Mesendoderm (in vitro differentiated cells): ENCODE measurements at regions not wholly inside any gene's neighbourhood (a gene's known extent, or its start where the extent isn't known, plus 50 kb on each side); places are given as distances from the start of the nearest gene placed in this dataset.

Experiments
- DNase-seq: peaks from one replicate; pipeline ENCODE4 v3.0.0; 2013
- H2AK5ac ChIP-seq: 2 replicates; pipeline ENCODE4 v1.6.1; 2013; ENCODE audit warnings: low read length, inconsistent platforms
- H2BK120ac ChIP-seq: 2 replicates; pipeline ENCODE4 v1.6.1; 2013; ENCODE audit warnings: low read depth, mild to moderate bottlenecking, low read length, moderate library complexity, mixed read lengths
- H2BK15ac ChIP-seq: replicated peaks from 2 replicates; pipeline ENCODE4 v1.6.1; 2013; ENCODE audit warnings: low read depth, mild to moderate bottlenecking, moderate library complexity
- H2BK5ac ChIP-seq: 2 replicates; pipeline ENCODE4 v1.6.1; 2013; ENCODE audit warnings: low read length, inconsistent platforms
- H3K18ac ChIP-seq: 2 replicates; pipeline ENCODE4 v1.6.1; 2013; ENCODE audit warnings: mild to moderate bottlenecking, low read length, mixed read lengths
- H3K23ac ChIP-seq: one replicate; pipeline ENCODE4 v1.6.1; 2013; ENCODE audit warnings: low read length
- H3K27ac ChIP-seq: 2 replicates; pipeline ENCODE4 v1.5.1; 2013; ENCODE audit warnings: low read depth, mild to moderate bottlenecking, inconsistent platforms, low read length, moderate library complexity
- H3K27me3 ChIP-seq: 2 replicates; pipeline ENCODE4 v1.6.1; 2013; ENCODE audit warnings: low read length, control low read depth, mild to moderate bottlenecking, inconsistent platforms; ENCODE audit not compliant: insufficient read depth, poor library complexity
- H3K36me3 ChIP-seq: 2 replicates; pipeline ENCODE4 v1.6.1; 2013; ENCODE audit warnings: low read length, inconsistent platforms; ENCODE audit not compliant: control insufficient read depth, insufficient read depth
- H3K4ac ChIP-seq: one replicate; pipeline ENCODE4 v1.6.1; 2013; ENCODE audit warnings: low read depth, mild to moderate bottlenecking, low read length, moderate library complexity
- H3K4me1 ChIP-seq: 2 replicates; pipeline ENCODE4 v1.6.1; 2013; ENCODE audit warnings: low read depth, low read length, inconsistent platforms; ENCODE audit not compliant: control insufficient read depth
- H3K4me2 ChIP-seq: 2 replicates; pipeline ENCODE4 v1.6.1; 2013; ENCODE audit warnings: low read length
- H3K4me3 ChIP-seq: 2 replicates; pipeline ENCODE4 v1.5.1; 2013; ENCODE audit warnings: mild to moderate bottlenecking, low read length
- H3K56ac ChIP-seq: one replicate; pipeline ENCODE4 v1.6.1; 2013; ENCODE audit warnings: low read length
- H3K79me1 ChIP-seq: 2 replicates; pipeline ENCODE4 v1.6.1; 2013; ENCODE audit warnings: low read length, inconsistent platforms
- H3K79me2 ChIP-seq: 2 replicates; pipeline ENCODE4 v1.6.1; 2013; ENCODE audit warnings: mild to moderate bottlenecking, low read length; ENCODE audit not compliant: control insufficient read depth, insufficient read depth
- H3K9ac ChIP-seq: 2 replicates; pipeline ENCODE4 v1.6.1; 2013; ENCODE audit warnings: low read length, inconsistent platforms
- H4K5ac ChIP-seq: one replicate; pipeline ENCODE4 v1.6.1; 2013; ENCODE audit warnings: low read length
- H4K8ac ChIP-seq: one replicate; pipeline ENCODE4 v1.6.1; 2013; ENCODE audit warnings: low read depth, mild to moderate bottlenecking, control low read depth, low read length, moderate library complexity
- WGBS: extraction: QIAGEN DNeasy Blood & Tissue Kit; methylation state at CpG from one replicate; pipeline ENCODE4 v1.1.7; 2013; ENCODE audit warnings: low lambda C conversion rate, missing lambda C conversion rate; ENCODE audit not compliant: insufficient coverage; ENCODE audit errors: extremely low coverage; 5-methylcytosine and 5-hydroxymethylcytosine counted together

DNA sequence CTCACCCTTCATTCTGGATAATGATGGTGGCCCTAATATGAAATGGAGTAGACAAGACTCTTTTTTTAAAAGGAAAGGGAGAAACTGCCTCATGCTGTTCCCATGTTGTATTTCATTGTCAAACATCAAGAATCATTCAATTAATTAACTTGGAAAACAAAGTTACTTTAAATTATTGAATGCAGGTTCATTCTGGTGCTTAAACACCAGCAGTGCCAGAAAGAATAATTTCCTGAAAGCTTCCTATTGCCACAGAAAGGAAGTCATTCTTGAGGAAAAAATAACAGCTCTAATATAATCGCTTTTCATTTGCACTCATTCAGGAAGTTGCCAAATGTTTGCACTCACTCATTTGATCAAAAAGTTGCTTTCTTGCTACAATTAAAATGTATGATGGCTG is 497.1 kb upstream of the CDH11 start:
- no peaks in the 10 kb centered on the region for H3K79me1 ChIP-seq
- no peak overlapping the region for H2AK5ac ChIP-seq
- no peak overlapping the region for H3K4me3 ChIP-seq
- no peak overlapping the region for H3K23ac ChIP-seq
- no peak overlapping the region for H3K27ac ChIP-seq
- H3K4me2 ChIP-seq, result no peak overlapping the region
- H3K4ac ChIP-seq, result no peak overlapping the region
- H3K4me1 ChIP-seq, result no peaks in the 10 kb centered on the region
- H4K8ac ChIP-seq, result no peak overlapping the region
- no peaks in the 10 kb centered on the region for H3K79me2 ChIP-seq
- H3K56ac ChIP-seq, result no peak overlapping the region
- DNase-seq, result no peak
- H2BK120ac ChIP-seq, result no peak overlapping the region
- no peaks in the 10 kb centered on the region for H3K27me3 ChIP-seq
- no peak overlapping the region for H3K9ac ChIP-seq
- WGBS, result no CpG with 5 or more reads among the region's 1 CpG
- H3K18ac ChIP-seq, result no peak overlapping the region
- H2BK15ac ChIP-seq, result no peak overlapping the region
- H3K36me3 ChIP-seq, result no peaks in the 10 kb centered on the region
- no peak overlapping the region for H2BK5ac ChIP-seq
- H4K5ac ChIP-seq, result no peak overlapping the region

DNA sequence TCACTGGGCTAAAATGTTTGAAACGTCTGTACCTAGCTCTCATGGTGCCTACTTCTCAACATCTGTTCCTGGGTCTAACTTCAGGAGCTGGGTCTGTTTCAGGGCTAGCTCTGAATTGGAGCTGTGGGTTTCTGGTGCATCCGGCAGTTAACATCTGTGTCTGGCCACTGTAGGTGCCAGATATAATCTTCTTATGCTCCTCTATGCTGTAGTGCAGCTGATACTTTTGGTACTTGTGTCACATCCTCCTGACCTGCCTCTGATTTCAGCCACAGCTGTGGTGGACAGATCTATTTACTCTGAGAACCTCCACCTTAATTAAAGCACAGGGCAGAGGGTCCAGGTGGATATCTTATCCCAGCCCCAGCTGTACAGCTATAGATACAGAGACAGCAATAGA is 496.5 kb upstream of the CDH11 start:
- Histone ChIP-seq H3K9ac (no peak overlapping the region), H4K8ac (no peak overlapping the region)
- no CpG with 5 or more reads among the region's 2 CpGs for WGBS

DNA sequence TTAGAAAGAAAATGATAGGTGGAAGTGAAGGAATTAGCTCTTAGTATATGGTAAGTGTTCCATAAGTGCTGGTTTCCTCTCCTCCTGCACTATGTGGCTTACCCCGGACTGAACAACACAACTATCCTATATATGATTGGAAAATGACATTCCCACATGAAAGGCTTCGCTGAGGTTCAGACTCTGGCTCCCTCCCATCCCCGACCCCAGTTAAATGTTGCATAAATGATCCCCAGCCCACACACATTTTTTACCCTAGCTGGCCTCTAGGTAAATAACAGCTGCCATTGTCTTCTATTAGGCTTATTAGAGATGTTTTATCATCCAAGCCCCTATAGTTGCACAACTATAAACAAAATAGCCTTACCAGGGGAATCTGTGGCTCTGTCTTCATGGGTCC is 495.6 kb upstream of the CDH11 start:
- H3K9ac ChIP-seq, result no peak overlapping the region
- WGBS, result no CpG with 5 or more reads among the region's 3 CpGs
- no peak overlapping the region for H3K4me2 ChIP-seq
- no peak overlapping the region for H3K4ac ChIP-seq
- no peak overlapping the region for H3K18ac ChIP-seq
- no peak for DNase-seq
- no peaks in the 10 kb centered on the region for H3K79me1 ChIP-seq
- no peaks in the 10 kb centered on the region for H3K79me2 ChIP-seq
- no peak overlapping the region for H4K5ac ChIP-seq
- no peak overlapping the region for H2BK15ac ChIP-seq
- no peak overlapping the region for H3K56ac ChIP-seq
- H3K4me3 ChIP-seq, result no peak overlapping the region
- H2AK5ac ChIP-seq, result no peak overlapping the region
- H3K27ac ChIP-seq, result no peak overlapping the region
- H2BK5ac ChIP-seq, result no peak overlapping the region
- H3K23ac ChIP-seq, result no peak overlapping the region
- no peaks in the 10 kb centered on the region for H3K36me3 ChIP-seq
- no peak overlapping the region for H2BK120ac ChIP-seq
- H3K4me1 ChIP-seq, result no peaks in the 10 kb centered on the region
- no peak overlapping the region for H4K8ac ChIP-seq
- H3K27me3 ChIP-seq, result no peaks in the 10 kb centered on the region

More for the DNA sequence above, 496.5 kb upstream of the CDH11 start:
- H3K36me3 ChIP-seq, result no peaks in the 10 kb centered on the region
- H2BK5ac ChIP-seq, result no peak overlapping the region
- no peak overlapping the region for H3K4me2 ChIP-seq
- no peaks in the 10 kb centered on the region for H3K79me1 ChIP-seq
- no peaks in the 10 kb centered on the region for H3K27me3 ChIP-seq
- H3K23ac ChIP-seq, result no peak overlapping the region
- no peak overlapping the region for H4K5ac ChIP-seq
- no peak overlapping the region for H3K4ac ChIP-seq
- H2AK5ac ChIP-seq, result no peak overlapping the region
- H3K27ac ChIP-seq, result no peak overlapping the region
- H3K4me3 ChIP-seq, result no peak overlapping the region
- no peaks in the 10 kb centered on the region for H3K4me1 ChIP-seq
- H3K18ac ChIP-seq, result no peak overlapping the region
- H3K56ac ChIP-seq, result no peak overlapping the region
- H2BK120ac ChIP-seq, result no peak overlapping the region
- H3K79me2 ChIP-seq, result no peaks in the 10 kb centered on the region
- DNase-seq, result no peak
- H2BK15ac ChIP-seq, result no peak overlapping the region

- H2BK120ac ChIP-seq, result no peak overlapping the region
- H3K23ac ChIP-seq, result no peak overlapping the region
- no peak overlapping the region for H3K18ac ChIP-seq
- no peak overlapping the region for H3K4me2 ChIP-seq
- no peak overlapping the region for H3K4me3 ChIP-seq
- H2BK5ac ChIP-seq, result no peak overlapping the region
- no peak overlapping the region for H3K27ac ChIP-seq
- H2BK15ac ChIP-seq, result no peak overlapping the region
- H4K5ac ChIP-seq, result no peak overlapping the region
- no peak for DNase-seq
- no peaks in the 10 kb centered on the region for H3K4me1 ChIP-seq
- H3K79me1 ChIP-seq, result no peaks in the 10 kb centered on the region
- no peak overlapping the region for H4K8ac ChIP-seq
- H3K4ac ChIP-seq, result no peak overlapping the region
- no peaks in the 10 kb centered on the region for H3K27me3 ChIP-seq
- no peaks in the 10 kb centered on the region for H3K36me3 ChIP-seq
- no peaks in the 10 kb centered on the region for H3K79me2 ChIP-seq
- H3K56ac ChIP-seq, result no peak overlapping the region
- no peak overlapping the region for H3K9ac ChIP-seq
- no peak overlapping the region for H2AK5ac ChIP-seq
Observed at GRCh38 chr16:65608455-65608854, 486.6 kb upstream of the CDH11 start.

DNA sequence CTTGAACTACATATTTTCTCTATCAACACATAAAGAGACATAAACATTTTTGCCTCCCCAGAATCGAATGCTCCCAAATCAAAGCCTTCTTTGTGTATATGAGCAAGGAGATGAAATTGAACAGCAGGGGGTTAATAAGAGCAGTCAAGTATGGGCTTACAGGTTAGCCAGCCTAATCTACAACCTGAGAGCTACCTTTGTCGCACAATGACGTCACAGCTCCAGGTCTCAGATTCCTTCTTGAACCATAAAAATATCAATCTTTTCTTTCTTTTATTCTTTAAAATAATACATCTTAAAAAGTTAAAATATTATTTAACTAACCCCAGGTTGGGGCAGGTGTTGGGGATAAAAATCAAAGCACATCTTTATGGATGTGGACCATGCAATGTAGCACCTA is 482.9 kb upstream of the CDH11 start:
- no peak overlapping the region for H3K23ac ChIP-seq
- no peaks in the 10 kb centered on the region for H3K4me1 ChIP-seq
- H3K9ac ChIP-seq, result no peak overlapping the region
- no peaks in the 10 kb centered on the region for H3K36me3 ChIP-seq
- H3K18ac ChIP-seq, result no peak overlapping the region
- H3K79me2 ChIP-seq, result no peaks in the 10 kb centered on the region
- no peak overlapping the region for H2BK120ac ChIP-seq
- H2AK5ac ChIP-seq, result no peak overlapping the region
- H4K5ac ChIP-seq, result no peak overlapping the region
- no peaks in the 10 kb centered on the region for H3K27me3 ChIP-seq
- no peak overlapping the region for H4K8ac ChIP-seq
- H3K27ac ChIP-seq, result no peak overlapping the region
- H2BK15ac ChIP-seq, result no peak overlapping the region
- no peak overlapping the region for H3K4ac ChIP-seq
- H3K4me2 ChIP-seq, result no peak overlapping the region
- H3K4me3 ChIP-seq, result no peak overlapping the region
- H3K56ac ChIP-seq, result no peak overlapping the region
- DNase-seq, result no peak
- 100% methylated on average over 1 of the region's 3 CpGs for WGBS
- no peak overlapping the region for H2BK5ac ChIP-seq
- no peaks in the 10 kb centered on the region for H3K79me1 ChIP-seq

DNA sequence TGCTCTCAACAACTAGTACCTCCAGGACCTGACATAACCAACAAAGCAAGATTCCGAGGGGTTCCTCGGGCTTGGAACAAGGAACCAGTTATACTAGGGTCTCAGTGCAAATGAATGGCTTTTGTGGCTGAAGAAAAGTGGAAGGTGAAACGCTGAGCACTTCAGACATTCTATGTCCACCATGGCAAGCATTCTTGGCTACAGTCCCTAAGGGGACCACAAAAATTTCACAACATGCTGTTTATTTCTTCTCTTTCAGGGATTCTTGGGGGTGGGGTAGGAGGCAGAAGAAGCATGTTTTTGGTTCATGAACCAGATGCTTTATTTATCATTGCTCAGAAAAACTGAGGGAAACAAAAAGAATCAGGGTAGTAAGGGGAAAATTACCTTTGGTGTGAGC is 479.9 kb upstream of the CDH11 start:
- Histone ChIP-seq H3K36me3 (no peaks in the 10 kb centered on the region), H3K4ac (no peak overlapping the region), H3K4me3 (no peak overlapping the region), H3K4me2 (no peak overlapping the region), H2BK120ac (no peak overlapping the region), H2BK5ac (no peak overlapping the region), H3K27ac (no peak overlapping the region), H3K4me1 (no peaks in the 10 kb centered on the region), H2BK15ac (no peak overlapping the region), H3K9ac (no peak overlapping the region), H3K23ac (no peak overlapping the region), H4K8ac (no peak overlapping the region), H4K5ac (no peak overlapping the region), H3K56ac (no peak overlapping the region), H2AK5ac (no peak overlapping the region), H3K18ac (no peak overlapping the region), H3K79me1 (no peaks in the 10 kb centered on the region), H3K27me3 (no peaks in the 10 kb centered on the region), H3K79me2 (no peaks in the 10 kb centered on the region)
- WGBS, result no CpG with 5 or more reads among the region's 3 CpGs
- DNase-seq, result no peak
